HG03520 (cell line): ENCODE measurements at regions not wholly inside any gene's neighbourhood (a gene's known extent, or its start where the extent isn't known, plus 50 kb on each side); places are given as distances from the start of the nearest gene placed in this dataset.

ENCODE experiments used
- ATAC-seq: cut with Tn5 transposase; IDR thresholded peaks from one replicate; pipeline ENCODE4 v1.9.1; 2021; ENCODE audit warnings: mild to moderate bottlenecking, moderate library complexity; ENCODE audit not compliant: unreplicated experiment

DNA sequence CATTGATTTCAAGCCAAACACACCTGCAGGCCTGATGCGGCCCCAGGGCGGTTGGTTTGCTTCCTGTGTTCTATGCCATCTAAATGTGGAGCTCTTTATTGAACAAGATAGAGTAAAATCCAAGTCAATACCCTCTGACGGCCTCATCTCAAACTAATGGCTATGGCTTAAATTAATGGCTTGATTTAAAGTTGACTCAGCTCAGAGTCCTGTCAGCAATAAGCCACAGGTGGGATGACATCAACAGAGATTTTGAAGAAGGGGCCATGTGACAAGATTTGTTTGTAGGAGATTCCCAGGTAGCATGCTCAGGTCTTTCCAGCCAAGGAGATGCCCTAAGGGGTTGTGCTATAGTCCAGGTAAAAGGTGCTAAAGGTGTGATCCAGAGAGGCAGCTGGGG lies 66.7 kb upstream of the ZNF32 start:
- no peak for ATAC-seq

DNA sequence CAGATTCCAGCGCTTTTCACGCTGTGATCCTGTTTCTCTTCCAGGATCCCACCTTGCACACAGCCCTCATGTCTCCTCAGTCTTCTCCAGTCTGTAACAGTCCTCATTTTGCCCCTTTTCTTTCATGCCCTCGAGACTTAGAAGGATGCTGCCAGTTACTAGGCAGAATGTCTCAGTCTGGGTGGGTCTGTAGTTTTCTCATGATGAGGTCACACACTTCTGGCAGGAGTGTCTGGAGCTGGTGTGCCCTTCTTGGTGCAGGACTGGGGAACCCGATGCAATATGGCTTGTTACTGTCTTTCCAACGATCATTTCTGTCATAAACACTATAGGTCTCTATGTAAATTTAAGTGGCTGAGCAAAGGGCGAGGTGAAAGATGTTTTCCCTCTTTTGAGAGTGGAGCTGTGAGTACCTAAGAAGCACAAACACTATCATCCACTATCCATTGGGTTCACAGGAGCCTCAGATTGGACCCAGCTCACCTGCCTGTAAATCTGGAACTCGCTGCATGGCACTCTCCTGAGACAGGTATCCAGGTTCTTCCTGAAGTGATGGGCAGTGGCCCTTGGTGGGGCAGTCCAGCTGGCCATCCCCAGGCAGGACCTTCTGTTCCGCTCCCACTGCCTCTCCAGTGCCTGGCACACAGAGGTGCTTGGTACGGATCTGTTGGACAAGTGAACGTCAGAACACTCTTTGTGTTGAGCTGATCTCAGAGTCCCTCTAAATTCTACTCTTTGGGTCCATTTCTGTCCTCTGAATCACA lies 64.3 kb upstream of the ZNF32 start:
- no peak for ATAC-seq

DNA sequence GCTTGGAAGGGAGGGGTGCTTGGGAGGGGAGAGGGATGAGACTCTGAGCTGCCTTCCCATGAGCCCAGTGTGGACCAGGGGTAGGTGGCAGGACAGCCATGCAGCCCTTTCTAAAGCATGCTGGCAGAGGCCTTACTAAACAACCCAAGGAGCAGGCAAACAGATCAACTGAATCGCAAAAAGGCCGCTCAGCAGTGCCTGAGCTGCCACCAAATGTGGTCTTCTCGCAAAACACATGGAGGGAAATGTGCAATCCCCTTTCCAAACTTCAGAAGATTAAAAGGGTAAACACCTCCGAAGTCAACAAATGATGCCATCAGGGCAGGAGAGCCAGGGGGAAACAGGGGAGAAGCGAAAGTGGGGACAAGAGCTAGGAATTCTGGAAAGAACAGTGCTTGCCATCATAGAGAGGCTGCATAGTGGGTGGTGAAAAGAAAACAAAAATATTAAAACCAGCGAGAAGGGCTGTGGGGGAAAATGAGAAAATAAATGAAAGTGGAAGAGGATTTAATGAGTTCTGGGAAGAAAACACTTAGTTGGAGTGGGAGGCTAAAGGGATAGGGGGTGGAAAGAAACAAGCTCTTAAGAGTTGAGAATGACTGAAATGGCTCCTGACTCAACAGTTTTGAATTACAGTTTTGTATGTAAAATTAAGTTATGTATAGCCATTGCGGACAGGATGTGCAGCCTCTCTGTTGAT lies 62.2 kb upstream of the ZNF32 start:
- ATAC-seq, result no peak

DNA sequence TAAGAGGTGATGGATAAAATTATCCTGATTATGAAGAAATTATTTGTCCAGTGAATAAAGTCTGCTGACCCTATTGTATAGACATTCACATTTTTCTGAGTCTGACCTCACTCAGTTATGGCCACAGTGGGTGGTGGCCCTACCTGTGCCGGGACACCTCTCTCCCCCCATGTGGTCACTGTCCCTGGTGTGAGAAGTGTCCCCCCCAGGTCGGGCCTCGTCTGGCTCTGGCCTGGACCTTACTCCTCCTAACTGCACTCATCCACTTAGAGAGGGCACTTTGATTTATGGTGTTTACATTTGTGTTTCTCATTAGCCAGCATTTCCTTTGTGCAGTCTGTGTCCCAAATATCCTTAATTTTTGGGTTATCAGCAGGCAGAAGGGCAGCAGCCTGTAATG lies 59.6 kb upstream of the ZNF32 start:
- no peak for ATAC-seq

DNA sequence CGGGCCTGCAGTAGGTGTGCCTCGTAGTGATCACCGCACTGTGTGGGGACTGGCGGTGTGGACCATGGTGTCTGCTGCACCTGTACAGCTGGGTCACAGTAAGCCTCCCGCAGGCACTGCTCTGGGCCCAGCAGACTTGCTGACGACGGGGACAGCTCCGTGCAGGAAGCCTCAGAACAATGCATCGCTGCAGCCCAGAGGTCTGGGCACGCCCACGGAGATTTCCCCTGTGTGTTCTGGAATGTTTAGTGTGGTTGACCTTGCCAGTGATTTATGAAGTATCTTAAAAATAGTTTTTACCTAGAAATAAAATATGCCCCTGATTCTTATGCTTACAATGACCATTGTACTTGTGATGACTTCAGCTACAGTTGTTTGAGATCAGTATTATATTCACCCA lies 59.1 kb upstream of the ZNF32 start:
- no peak for ATAC-seq

DNA sequence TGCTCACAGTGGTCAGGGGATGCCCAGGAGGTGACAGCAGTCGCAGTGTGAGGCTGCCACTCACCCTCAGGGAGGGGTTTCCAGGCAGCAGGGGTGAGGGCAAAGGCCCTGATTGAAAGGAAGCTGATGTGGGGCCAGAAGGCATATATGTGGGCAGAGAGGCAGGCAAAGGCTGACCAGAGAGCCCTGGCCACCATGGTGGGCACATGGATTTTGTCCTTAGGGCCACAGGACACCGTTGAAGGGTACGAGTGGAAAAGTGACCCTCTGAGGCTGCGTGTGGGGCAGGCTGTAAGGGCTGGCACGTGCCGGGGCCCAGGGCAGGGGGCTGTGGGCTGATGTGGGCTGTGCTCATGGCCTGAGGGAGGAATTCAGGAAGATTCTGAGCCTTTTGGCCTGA lies 57.5 kb upstream of the ZNF32 start:
- no peak for ATAC-seq

DNA sequence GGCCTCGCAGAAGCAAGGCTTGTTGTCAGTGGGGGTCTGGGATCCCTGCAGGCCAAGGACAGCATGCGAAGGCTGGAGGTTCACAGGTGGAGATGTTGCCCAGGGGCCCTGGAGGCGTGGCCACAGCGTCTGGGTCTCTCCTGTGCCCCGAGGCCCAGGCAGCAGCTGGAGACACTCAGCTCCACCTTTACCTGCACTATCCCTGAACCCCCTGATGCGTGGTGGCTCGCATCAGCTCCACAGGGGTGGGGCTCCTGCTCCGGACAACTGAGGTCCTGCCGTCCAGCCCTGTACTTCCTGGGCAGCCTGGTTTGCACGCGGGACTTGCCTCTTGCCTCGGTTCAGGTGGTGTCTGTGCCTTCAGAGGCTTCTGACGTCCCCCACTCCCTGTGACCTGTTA lies 54.6 kb upstream of the ZNF32 start:
- ATAC-seq, result no peak

DNA sequence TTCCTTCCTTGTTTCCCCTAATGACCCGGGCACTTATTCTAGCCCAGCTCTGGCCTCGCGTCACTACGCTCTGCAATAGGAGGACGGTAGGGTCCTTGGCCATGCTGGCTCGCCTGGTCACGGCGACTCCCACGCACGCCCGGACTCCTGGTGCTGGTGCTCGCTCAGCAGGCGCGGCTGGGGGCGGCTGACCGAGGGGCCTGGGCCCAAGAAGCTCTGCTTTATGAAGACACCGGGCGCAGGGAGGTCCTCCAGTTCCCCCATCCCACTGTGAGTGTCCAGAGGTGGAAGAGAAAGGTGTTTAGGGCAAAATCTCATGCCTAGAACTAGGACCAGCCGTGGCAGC lies 54.2 kb upstream of the ZNF32 start:
- no peak for ATAC-seq

DNA sequence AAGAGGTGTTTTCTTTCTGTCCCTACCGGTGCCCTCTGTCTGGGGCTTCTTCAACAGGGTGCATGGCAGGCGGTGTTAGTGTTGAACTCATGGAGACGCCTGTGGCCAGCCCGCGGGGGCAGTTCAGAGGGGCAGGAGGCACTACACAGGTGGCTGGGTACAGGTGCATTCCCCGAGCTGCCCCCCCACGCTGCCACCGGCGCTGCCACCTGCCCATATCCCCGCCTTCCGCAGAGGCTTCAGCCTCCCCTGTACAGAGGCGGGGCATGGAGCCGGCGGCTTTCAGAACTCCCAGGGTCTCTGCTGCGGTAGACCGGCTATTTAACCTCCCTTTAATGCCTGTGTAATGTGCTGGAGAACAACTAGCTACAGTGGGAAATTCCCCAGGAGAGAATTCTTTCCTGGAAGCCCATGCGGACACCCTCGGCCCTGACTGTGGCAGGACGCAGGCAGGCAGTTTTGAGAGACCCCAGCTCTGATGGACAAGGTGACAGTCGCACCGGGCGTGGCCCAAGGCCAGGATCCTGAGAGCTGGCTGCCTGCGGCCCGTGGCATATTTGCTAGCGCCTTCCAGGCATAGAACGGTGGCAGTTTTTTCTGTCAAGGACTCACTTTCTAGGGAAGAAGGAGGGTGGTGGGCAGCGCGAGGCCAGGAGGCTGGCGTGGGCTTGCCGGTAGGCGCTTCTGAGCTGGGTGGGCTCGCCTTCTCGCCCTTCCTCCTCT lies 53.7 kb upstream of the ZNF32 start:
- ATAC-seq, result no peak

DNA sequence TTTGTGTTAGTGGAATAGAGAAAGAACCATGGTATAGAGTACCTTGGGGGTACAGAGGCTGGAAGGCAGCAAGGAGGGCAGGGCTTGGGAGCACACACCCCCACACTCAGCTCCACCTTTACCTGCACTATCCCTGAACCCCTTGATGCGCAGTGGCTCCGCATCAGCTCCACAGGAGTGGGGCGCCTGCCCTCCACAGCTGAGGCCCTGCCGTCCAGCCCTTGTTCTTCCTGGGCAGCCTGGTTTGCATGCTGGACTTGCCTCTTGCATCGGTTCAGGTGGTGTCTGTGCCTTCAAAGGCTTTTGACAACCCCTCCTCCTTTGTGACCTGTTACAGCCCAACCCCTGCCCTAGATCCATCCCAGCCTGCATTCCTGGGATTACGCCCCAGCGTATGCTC lies 52.6 kb upstream of the ZNF32 start:
- ATAC-seq, result no peak

DNA sequence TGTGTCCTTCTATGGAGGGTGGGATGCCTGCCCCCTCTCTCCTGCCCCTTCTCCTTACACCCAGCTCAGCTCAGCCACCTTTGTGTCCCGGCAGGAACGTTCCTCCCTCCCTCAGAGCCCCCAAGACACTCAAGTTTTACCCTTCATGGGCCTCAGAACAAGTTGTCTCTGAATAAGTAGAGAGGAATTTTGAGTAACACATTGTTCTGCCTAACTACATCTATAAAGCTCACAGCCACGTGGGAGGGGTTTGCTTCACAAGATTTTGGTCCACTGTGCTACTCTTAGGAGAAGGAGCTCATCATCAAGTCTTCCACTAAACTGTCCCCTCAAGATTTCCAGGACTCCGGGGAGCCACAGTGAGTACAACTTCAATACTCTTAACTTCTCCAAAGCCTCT lies 51.6 kb upstream of the ZNF32 start:
- ATAC-seq, result no peak

DNA sequence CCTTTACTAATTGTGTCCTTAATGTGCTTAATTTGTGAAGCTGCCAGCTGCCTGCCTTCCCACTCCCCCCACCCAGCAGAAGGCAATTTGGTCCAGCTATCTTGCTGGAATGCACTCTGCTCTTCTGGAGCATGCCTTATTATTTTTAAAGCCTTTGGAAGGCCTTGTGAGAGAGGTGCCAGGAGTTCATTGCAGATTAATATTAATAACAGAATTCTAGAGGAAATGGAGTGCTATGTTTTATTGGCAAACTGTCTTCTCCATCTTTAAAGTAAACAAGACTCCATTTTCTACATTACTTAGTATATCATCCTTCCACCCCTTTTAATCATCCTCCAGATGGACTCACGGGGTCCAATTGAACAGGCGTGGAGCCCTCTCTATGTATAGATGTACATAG lies 50.8 kb upstream of the ZNF32 start:
- no peak for ATAC-seq
